ENCODE measurements at regions not wholly inside any gene's neighbourhood (a gene's known extent, or its start where the extent isn't known, plus 50 kb on each side); places are given as distances from the start of the nearest gene placed in this dataset.

- TF ChIP-seq, protein P1, sequence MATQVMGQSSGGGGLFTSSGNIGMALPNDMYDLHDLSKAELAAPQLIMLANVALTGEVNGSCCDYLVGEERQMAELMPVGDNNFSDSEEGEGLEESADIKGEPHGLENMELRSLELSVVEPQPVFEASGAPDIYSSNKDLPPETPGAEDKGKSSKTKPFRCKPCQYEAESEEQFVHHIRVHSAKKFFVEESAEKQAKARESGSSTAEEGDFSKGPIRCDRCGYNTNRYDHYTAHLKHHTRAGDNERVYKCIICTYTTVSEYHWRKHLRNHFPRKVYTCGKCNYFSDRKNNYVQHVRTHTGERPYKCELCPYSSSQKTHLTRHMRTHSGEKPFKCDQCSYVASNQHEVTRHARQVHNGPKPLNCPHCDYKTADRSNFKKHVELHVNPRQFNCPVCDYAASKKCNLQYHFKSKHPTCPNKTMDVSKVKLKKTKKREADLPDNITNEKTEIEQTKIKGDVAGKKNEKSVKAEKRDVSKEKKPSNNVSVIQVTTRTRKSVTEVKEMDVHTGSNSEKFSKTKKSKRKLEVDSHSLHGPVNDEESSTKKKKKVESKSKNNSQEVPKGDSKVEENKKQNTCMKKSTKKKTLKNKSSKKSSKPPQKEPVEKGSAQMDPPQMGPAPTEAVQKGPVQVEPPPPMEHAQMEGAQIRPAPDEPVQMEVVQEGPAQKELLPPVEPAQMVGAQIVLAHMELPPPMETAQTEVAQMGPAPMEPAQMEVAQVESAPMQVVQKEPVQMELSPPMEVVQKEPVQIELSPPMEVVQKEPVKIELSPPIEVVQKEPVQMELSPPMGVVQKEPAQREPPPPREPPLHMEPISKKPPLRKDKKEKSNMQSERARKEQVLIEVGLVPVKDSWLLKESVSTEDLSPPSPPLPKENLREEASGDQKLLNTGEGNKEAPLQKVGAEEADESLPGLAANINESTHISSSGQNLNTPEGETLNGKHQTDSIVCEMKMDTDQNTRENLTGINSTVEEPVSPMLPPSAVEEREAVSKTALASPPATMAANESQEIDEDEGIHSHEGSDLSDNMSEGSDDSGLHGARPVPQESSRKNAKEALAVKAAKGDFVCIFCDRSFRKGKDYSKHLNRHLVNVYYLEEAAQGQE (IDR thresholded peaks at IDR 0.05; ENCODE audit: low read depth) = no peak
- TF ChIP-seq CTCF (IDR thresholded peaks at IDR 0.05 in 2 of 3, conservative IDR thresholded peaks at IDR 0.05 in 1 of 3; ENCODE audit: borderline replicate concordance in 1 of 3, insufficient read depth in 1 of 3, low read depth in 2 of 3, low read length in 2 of 3) (no peak), MAX (IDR thresholded peaks at IDR 0.05) (no peak), EZH2 (IDR thresholded peaks at IDR 0.05) (no peak)
Measured at GRCh38 chr12:59858508-59859170, 262.8 kb downstream of the SLC16A7 start.
